HG03135 (cell line): ENCODE measurements at regions not wholly inside any gene's neighbourhood (a gene's known extent, or its start where the extent isn't known, plus 50 kb on each side); places are given as distances from the start of the nearest gene placed in this dataset.
"Not testable (repeated sequence)": the region's sequence is repeated elsewhere in the genome, so short reads cannot be mapped to it uniquely, and the experiment has no call there.

Source experiments
- ATAC-seq: cut with Tn5 transposase; IDR thresholded peaks from one replicate; pipeline ENCODE4 v1.9.1; 2021; ENCODE audit warnings: mild to moderate bottlenecking, moderate library complexity; ENCODE audit not compliant: unreplicated experiment

DNA sequence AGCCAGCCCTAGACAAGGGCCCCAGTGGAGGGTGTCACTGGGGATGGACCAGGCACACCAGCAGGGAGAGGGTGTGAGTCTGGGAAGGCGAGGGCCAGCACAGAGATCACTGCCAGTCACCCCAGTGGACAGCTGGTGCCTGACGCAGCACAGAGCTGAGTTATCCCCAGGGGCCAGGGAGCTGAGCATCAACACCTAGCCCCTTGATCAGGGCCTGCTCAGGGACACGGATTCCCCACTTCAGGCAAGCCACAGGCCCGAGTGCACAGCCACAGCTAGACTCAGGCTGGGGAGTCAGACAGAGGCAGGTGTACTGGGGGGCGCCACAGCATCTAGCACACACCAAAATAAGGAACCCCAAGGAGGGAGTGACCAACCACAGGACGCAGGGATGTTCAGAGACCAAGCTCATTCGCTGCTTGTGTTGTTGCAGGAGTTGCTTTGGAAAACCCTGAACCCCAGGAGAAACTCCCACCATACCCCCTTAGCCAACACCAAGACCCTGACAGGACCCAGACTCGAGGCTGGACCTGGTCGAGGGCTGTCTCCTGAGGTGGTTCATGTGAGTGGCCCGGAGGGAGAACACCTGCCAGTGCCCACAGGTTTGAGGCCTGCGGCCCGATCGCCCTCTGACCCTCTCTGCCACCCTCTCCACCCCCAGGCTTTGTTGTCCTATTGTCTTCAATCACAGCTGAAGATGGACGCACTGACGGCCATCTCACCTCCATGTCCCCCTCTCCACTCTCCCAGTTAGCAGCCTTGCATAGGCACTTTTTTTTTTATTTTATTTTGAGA is 146.8 kb downstream of the TPRA1 start:
- no peak for ATAC-seq

DNA sequence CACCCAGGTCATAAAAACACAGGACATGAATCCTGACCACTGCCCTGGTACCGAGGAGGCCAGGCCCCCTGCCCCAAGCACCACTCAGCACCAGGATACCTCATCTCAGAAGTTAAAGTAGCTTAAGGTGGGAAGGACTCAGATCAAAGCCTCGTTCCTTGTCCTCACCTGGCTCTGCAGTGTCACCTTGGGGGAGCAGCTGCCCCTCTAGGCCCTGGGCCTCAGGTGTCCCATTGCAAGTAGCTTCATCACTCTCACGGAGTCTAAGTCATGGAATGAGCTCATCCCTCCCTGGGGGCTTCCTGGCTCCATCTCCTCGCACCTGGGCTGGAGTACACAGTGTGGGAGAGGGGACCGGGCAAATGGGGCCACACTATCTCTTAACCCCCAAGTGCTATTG is 148.0 kb downstream of the TPRA1 start:
- no peak for ATAC-seq

- no peak for ATAC-seq
These were observed 148.8 kb downstream of the TPRA1 start for GRCh38 chr3:127441764-127442163.

- no peak for ATAC-seq
These were observed 150.1 kb downstream of the TPRA1 start for GRCh38 chr3:127440384-127440783.

DNA sequence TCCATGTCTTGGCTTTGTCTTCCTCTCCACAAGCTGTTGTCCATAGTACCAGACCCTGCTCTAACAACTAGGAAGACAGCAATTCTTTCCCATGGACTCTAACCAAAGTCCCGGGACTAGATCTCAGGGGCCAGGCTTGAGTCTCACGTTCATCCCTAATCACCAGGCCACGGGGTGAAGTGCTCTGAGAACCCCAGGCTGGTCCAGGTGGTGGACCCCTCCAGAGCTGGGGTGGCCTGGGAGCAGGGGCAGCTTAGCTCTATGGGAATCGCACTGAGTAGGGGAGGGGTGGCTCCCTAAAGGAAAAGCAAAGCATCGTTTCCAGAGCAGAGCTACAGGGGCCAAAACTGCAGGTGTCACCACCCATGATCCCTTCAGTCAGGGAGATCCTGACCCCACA is 150.9 kb downstream of the TPRA1 start:
- no peak for ATAC-seq

DNA sequence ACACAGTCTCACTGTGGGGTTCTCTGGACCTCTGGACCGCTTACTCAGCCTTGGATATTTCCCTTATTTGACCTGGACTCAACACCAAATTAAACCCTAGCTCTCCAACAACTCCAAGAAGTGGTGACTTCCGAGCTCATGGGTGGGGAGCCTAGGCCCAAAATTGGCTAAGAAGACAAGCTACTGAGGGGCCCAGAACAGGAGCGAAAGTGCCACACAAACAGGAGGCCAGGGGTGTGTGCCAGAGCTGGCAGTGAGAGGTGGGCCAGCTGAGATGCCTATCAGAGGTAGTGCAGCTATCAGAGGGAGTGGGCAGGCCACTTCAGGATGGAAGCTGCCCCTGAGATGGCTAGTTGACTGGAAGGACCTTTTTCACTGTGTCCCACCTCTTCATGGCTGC is 151.1 kb upstream of the PRR20G start:
- ATAC-seq: no peak

DNA sequence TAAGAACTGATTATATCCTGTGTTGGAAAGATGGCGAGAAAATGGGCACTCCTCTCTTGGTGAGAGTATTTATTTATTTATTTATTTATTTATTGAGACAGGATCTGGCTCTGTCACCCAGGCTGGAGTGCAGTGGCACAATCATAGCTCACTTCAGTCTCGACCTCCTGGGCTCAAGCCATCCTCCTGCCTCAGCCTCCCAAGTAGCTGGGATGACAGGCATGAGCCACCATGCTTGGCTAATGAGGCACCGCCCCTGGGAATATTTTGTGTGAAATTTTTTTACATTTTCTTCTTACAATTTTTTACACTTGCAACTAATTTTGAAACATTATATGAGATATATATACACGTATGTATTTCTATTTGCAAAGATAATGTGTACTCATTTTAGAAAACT is 150.5 kb upstream of the PRR20G start:
- ATAC-seq: no peak

GRCh38 chr3:127435299-127435698 is 147.5 kb upstream of the PRR20G start:
- not testable (repeated sequence) for ATAC-seq

GRCh38 chr3:127431066-127431465 is 143.2 kb upstream of the PRR20G start:
- ATAC-seq: no peak

DNA sequence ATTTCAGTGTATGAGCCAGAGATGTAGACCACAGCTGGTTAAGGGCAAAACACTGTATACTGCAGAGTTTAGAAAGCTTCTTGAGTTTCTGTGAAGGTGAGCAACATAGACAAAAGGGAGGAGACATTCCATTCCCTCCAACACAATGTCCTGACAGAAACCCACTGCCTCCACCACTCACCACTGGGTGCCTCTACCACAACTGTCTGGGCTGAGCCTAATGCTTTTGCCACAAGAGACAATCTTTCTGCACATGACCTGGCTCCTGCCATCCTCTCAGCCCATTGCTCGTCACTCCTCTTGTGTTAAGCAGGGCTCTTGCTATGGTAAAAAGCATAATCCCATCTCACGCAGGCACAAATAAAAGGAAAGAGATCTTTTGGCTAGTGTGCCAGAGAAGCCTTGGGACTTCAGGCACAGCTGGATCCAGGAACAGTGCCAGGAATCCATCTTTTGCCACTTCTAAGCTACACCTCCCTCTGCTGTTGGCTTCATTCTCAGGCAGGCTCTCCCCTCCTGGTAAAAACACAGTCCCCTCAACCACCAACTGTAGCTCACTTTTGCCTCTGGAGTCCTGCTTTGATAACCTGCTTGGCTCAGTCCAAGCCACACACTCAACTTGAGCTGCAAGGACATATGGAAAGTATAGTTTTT is 140.6 kb upstream of the PRR20G start:
- no peak for ATAC-seq

DNA sequence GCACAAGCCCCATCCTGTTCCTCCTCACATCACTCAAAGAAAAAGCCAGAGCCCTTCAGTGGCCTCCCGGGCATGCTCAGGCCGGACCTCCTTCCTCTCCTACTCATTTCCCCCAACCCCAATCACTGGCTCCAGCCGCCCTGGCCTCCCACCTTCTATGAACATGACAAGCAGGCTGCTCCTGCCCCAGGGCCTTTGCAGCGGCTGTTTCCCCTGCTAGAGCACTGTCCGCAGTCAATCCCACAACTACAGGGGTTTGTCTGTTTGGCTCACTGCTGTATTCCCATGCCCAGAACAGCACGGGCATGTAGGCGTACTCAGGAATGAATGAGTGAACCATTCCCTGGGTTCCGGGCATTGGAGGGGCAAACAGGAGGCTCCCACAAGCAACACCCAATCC is 139.8 kb upstream of the PRR20G start:
- no peak for ATAC-seq

DNA sequence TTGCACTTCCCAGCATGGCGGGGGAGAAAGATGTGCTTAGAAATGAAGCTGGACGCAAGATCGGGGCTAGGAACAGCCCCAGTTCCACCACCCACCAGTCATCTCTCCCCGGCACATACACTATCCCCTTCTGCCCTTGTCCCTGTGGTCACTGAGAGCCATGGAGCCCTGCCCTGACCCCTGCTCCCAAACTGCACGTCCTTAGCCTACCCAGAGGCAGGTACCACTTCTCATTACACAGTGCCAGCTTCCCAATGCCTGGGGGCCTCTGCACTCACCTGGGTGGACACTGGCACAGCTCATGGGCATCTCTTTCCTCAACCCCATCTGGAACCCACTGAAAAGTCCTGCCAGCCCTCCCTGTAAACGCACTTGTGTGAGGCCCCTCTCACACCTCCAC is 139.3 kb upstream of the PRR20G start:
- ATAC-seq: no peak

DNA sequence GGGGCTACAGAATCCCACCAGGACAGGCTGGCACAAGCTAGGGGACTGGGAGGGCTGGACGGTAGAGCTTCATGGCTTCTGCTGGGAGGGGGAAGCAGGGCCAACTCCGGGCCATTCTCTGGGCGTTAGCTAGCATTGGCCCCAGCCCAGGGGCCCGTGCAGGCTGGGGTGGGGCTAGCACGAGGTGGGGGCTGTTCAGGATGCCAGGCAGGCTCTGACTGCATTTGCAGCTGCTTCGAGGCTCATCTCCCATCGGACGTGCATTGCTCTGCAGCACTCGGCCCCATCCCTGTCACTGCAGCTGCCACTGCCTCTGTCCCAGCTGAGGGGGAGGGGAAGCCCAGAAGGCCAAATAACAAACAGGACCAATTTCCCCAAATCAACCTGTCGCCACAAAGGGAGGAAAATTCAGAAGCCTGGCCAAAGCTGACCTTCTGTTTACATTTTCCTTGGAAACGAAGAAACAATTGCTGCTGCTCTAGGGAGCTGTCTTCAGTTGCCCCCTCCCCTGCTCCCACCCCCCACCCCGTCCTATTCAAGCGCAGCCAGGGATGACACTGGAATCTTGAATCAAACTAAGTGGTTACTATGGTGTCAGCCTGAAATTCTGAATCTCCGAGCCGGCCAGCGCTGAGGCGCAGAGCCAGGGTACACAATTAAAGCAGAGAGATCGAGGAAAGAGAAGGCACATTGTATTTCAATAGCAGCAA is 138.8 kb upstream of the PRR20G start:
- ATAC-seq: no peak

DNA sequence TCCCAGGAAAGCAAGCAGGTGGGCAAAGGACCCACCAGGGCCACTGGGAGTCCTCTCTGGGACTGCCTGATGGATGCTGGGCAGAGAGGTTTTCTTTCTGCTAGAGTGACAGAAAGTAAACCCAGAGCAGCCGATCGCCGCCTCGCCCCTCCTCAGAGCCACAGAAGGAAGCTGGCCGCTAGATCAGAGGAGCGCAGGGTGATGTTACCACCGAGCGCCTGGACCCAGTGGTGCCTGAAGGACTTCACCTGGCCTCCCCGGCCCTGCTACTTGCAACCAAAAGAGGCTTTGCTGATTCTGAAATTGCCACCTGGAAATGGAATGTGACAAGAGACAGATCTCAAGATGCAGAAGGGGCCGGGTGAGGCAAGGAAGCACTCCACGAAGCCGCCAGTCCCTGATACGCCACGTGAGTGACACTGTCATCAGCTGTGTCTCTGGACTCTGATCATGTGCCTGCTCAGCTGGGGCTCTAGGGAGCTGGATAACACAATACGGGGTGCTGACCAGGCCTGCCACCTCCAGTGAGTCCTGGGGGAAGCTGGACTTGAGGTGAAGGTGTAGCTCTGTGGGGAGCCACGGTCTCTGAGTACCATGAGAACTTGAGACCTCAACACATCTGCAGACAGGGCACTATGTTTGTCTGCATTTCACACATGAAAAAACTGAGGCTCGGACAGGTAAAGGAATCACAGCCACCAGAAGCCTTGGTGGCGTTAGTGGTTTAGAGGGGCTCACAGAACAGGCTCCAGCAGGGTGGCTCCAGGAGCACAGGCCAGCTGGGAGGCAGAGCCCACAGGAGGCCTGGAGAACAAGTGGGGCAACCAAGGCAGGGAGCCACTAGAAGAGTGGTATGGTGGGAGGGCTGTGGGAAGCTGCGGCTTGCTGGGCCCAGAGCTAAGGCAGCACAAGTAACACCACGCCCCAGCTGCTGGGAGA is 137.9 kb upstream of the PRR20G start:
- ATAC-seq: no peak

GRCh38 chr3:127424766-127425504 is 137.1 kb upstream of the PRR20G start:
- no peak for ATAC-seq

DNA sequence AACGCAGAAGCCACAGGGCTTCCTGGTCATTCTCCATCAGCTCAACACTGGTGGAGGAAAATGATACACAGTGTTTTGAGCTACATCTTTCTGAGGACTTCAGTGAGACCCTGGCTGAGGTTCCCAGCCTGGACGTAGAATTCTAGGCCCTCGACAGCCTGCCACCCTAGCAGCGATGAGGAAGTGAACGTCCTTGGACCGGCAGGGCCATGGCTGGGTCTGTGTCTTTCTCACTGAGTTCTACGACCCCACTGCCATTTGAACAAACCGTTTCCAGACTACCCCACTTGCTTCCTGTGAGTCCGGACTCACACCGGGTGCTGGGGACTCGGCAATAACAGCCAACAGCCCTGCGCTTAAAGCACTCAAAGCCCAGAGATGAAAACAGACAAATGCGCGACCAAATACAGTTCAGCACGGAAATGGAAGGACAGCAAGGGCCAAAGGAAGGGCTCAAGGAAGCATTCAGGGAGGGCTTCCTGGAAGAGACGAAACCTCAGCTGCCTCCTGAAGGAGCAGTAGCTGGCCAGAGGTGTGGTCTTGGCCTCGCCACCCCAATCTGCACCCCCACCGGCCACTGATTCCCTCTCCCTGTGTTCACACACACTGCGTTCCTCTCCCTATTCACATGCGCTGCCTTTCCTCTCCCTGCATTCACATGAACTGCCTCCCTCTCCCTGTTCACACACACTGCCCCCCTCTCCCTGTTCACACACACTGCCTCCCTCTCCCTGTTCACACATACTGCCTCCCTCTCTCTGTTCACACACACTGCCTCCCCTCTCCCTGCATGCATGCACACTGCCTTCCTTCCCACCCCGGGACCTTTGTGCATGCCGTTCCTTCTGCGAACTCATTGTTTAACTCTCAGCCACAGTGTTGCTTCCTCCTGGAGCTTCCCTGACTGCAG is 136.3 kb upstream of the PRR20G start:
- ATAC-seq: no peak

DNA sequence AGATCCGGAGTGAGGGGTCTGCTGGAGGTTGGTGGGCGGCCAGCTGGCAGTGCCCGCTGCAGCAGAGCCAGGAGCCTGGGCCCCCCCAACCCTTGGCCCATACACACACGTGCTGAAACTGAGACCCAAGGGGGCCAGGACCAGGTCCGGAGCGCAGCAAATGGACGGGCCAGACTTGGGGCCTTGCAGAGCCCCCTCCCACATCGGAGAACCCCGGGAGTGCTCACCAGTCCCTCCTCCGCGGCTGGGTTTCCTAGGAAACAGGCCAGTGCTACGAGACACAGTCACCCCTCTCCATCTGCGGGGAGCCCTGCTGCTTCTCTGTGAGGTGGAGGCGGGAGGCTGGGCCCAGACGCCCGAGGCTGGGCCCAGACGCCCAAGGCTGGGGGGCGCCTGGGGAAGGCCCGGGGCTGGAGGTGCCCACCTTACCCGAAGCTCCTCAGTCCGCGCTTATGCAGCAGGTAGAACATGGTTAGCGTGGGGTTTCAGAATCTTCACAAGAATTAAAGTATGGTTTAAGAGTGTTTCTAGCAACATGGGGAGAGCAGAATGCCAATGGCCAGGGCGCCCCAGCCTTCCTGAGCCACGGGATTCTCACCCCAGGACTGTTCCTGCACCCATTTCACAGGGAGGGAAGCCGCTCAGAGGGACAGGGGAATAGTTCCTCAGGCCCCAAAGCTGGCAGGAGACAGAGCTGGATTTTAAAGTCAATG is 135.0 kb upstream of the PRR20G start:
- ATAC-seq: no peak

DNA sequence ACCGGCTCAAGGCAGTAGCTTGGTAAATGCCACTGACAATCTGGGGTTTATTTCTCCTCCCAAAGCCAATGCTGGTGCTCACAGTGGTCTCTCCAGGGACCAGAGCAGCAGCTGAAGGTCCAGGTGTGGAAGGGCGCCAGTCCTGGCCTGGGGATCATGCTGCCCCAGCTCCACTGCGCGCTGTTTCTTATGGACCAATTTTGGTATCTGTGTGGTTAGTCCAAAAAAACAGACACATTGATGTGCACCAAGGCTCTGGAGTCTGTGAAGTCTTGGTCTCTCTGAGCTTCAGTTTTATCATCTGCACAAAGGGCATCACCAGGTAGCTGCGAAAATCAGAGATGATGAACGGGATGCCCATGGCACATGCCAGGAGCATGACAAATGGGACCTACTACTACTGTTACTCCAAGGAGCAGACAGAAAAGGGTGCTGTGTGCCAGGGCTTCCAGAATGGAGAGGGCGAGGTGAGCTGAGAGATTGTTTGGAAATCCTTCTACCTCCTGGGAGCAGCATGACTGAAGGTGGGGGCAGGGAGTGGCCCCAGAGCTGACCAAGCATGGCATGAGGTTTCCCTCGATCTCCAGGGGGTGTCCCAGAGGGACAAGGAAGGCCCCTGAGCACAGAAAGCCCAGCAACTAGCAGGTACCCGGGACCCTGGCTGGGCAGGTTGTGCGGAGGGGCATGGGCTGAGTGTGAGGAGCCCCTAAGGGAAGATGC is 134.3 kb upstream of the PRR20G start:
- ATAC-seq: no peak
